Globus pallidus (tissue), 1 donor: ENCODE measurements at regions not wholly inside any gene's neighbourhood (a gene's known extent, or its start where the extent isn't known, plus 50 kb on each side); places are given as distances from the start of the nearest gene placed in this dataset.
"Not testable (repeated sequence)": the region's sequence is repeated elsewhere in the genome, so short reads cannot be mapped to it uniquely, and the experiment has no call there.

Experiments used
- DNase-seq: peaks from one replicate; pipeline ENCODE4 v3.0.0-alpha.2; 2015; ENCODE audit warnings: low spot score

- no peak for DNase-seq
Observed at GRCh38 chr18:61676773-61677434, 215.9 kb downstream of the RNF152 start.

GRCh38 chr18:61669320-61669719 is 223.5 kb downstream of the RNF152 start:
- DNase-seq: no peak

GRCh38 chr18:61666876-61667590 is 225.8 kb downstream of the RNF152 start:
- DNase-seq: no peak

- no peak for DNase-seq
Observed at GRCh38 chr18:61664419-61665084, 228.3 kb downstream of the RNF152 start.

GRCh38 chr18:61662726-61663125 is 230.1 kb downstream of the RNF152 start:
- no peak for DNase-seq

GRCh38 chr18:61658431-61658830 is 234.4 kb downstream of the RNF152 start:
- DNase-seq: no peak

- DNase-seq: no peak
Observed at GRCh38 chr18:61657066-61657732, 235.6 kb downstream of the RNF152 start.

- no peak for DNase-seq
Observed at GRCh38 chr18:61655630-61656029, 237.2 kb downstream of the RNF152 start.

GRCh38 chr18:61653823-61654551 is 238.8 kb downstream of the RNF152 start:
- no peak for DNase-seq

- DNase-seq: no peak
Observed at GRCh38 chr18:61651880-61652268, 240.9 kb downstream of the RNF152 start.

- DNase-seq: no peak
Observed at GRCh38 chr18:61651145-61651879, 241.5 kb downstream of the RNF152 start.

- no peak for DNase-seq
Observed at GRCh38 chr18:61643884-61644647, 248.7 kb downstream of the RNF152 start.

- DNase-seq: no peak
Observed at GRCh38 chr18:61639886-61640285, 252.9 kb downstream of the RNF152 start.

- DNase-seq: no peak
Observed at GRCh38 chr18:61637905-61638595, 254.8 kb downstream of the RNF152 start.

- DNase-seq: no peak
Observed at GRCh38 chr18:61637319-61637718, 255.5 kb downstream of the RNF152 start.

GRCh38 chr18:61635901-61636528 is 256.8 kb downstream of the RNF152 start:
- DNase-seq: peak; percentile 30

- DNase-seq: no peak
Observed at GRCh38 chr18:61628085-61628484, 264.7 kb downstream of the RNF152 start.

- not testable (repeated sequence) for DNase-seq
Observed at GRCh38 chr18:61624631-61625030, 268.2 kb downstream of the RNF152 start.

- DNase-seq: no peak
Observed at GRCh38 chr18:61619783-61620182, 273.0 kb downstream of the RNF152 start.
